Endothelial cell (in vitro differentiated cells): ENCODE measurements at regions not wholly inside any gene's neighbourhood (a gene's known extent, or its start where the extent isn't known, plus 50 kb on each side); places are given as distances from the start of the nearest gene placed in this dataset.

Source experiments
- DNase-seq: peaks from one replicate; pipeline ENCODE4 v3.0.0; 2021; ENCODE audit warnings: low spot score
- H3K27ac Mint-ChIP-seq: one replicate; pipeline ENCODE4 v1.8.0; 2021; ENCODE audit warnings: mixed read lengths, inconsistent platforms; ENCODE audit not compliant: unreplicated experiment
- H3K27me3 Mint-ChIP-seq: one replicate; pipeline ENCODE4 v1.8.0; 2021; ENCODE audit warnings: mild to moderate bottlenecking, moderate library complexity, mixed read lengths, inconsistent platforms; ENCODE audit not compliant: unreplicated experiment
- H3K36me3 Mint-ChIP-seq: one replicate; pipeline ENCODE4 v1.8.0; 2021; ENCODE audit warnings: mild to moderate bottlenecking, low read depth, mixed read lengths, inconsistent platforms; ENCODE audit not compliant: unreplicated experiment
- H3K4me1 Mint-ChIP-seq: one replicate; pipeline ENCODE4 v1.8.0; 2021; ENCODE audit warnings: mild to moderate bottlenecking, mixed read lengths, inconsistent platforms; ENCODE audit not compliant: unreplicated experiment
- H3K4me3 Mint-ChIP-seq: one replicate; pipeline ENCODE4 v1.8.0; 2021; ENCODE audit warnings: mild to moderate bottlenecking, mixed read lengths, inconsistent platforms; ENCODE audit not compliant: unreplicated experiment
- H3K9me3 Mint-ChIP-seq: one replicate; pipeline ENCODE4 v1.8.0; 2021; ENCODE audit warnings: mixed read lengths, inconsistent platforms; ENCODE audit not compliant: unreplicated experiment
- CTCF ChIP-seq: fragments of 200-600 bp; sonication (generic); IDR thresholded peaks from one replicate; pipeline ENCODE4 v1.5.0; 2021; ENCODE audit warnings: antibody characterized with exemption; ENCODE audit not compliant: unreplicated experiment

GRCh38 chr7:155956977-155957376 is 144.7 kb upstream of the SHH start:
- Mint-ChIP-seq H3K27me3 (peaks cover 9% of the 10 kb centered on the region), H3K4me1 (peaks cover 8% of the 10 kb centered on the region), H3K27ac (no peak overlapping the region), H3K9me3 (no peaks in the 10 kb centered on the region), H3K36me3 (no peaks in the 10 kb centered on the region), H3K4me3 (no peak overlapping the region)
- TF ChIP-seq CTCF, result no peak
- no peak for DNase-seq

- no peaks in the 10 kb centered on the region for H3K9me3 Mint-ChIP-seq
- peaks cover under 1% of the 10 kb centered on the region for H3K4me1 Mint-ChIP-seq
- H3K27ac Mint-ChIP-seq, result no peak overlapping the region
- H3K36me3 Mint-ChIP-seq, result no peaks in the 10 kb centered on the region
- no peak for DNase-seq
- no peak overlapping the region for H3K4me3 Mint-ChIP-seq
- no peak for TF ChIP-seq CTCF
- peaks cover 9% of the 10 kb centered on the region for H3K27me3 Mint-ChIP-seq
These were observed 143.0 kb upstream of the SHH start for GRCh38 chr7:155955367-155955635.

GRCh38 chr7:155954550-155955366 is 142.5 kb upstream of the SHH start:
- no peak for TF ChIP-seq CTCF
- H3K4me1 Mint-ChIP-seq, result no peaks in the 10 kb centered on the region
- H3K27ac Mint-ChIP-seq, result no peak overlapping the region
- H3K27me3 Mint-ChIP-seq, result peaks cover 9% of the 10 kb centered on the region
- no peak overlapping the region for H3K4me3 Mint-ChIP-seq
- H3K9me3 Mint-ChIP-seq, result no peaks in the 10 kb centered on the region
- no peak for DNase-seq
- no peaks in the 10 kb centered on the region for H3K36me3 Mint-ChIP-seq

GRCh38 chr7:155953781-155954549 is 141.7 kb upstream of the SHH start:
- Mint-ChIP-seq H3K27me3 (peaks cover 9% of the 10 kb centered on the region), H3K27ac (no peak overlapping the region), H3K9me3 (no peaks in the 10 kb centered on the region), H3K4me1 (no peaks in the 10 kb centered on the region), H3K4me3 (no peak overlapping the region), H3K36me3 (no peaks in the 10 kb centered on the region)
- TF ChIP-seq CTCF, result no peak
- no peak for DNase-seq

- no peak for DNase-seq
- no peak overlapping the region for H3K27ac Mint-ChIP-seq
- H3K4me1 Mint-ChIP-seq, result no peaks in the 10 kb centered on the region
- H3K4me3 Mint-ChIP-seq, result no peak overlapping the region
- H3K27me3 Mint-ChIP-seq, result peaks cover 9% of the 10 kb centered on the region
- H3K36me3 Mint-ChIP-seq, result no peaks in the 10 kb centered on the region
- TF ChIP-seq CTCF, result no peak
- no peaks in the 10 kb centered on the region for H3K9me3 Mint-ChIP-seq
These were observed 141.2 kb upstream of the SHH start for GRCh38 chr7:155953501-155953778.
